Heart left ventricle (tissue), 16 donors: ENCODE measurements at regions not wholly inside any gene's neighbourhood (a gene's known extent, or its start where the extent isn't known, plus 50 kb on each side); places are given as distances from the start of the nearest gene placed in this dataset.

Experiments used
- ATAC-seq, 4 donors: fragments of 200-7000 bp; cut with Tn5 transposase; one replicate each; pipeline ENCODE4 v1.9.1; 2020 to 2022; ENCODE audit warnings: moderate library complexity in 4 of 4, mild to moderate bottlenecking in 3 of 4, moderate number of reproducible peaks in 1 of 4
- DNase-seq, 5 donors: peaks; one replicate each; pipeline ENCODE4 v3.0.0-alpha.2; 2020
- H3K27ac ChIP-seq, 12 donors: fragments of 200-600 bp; sonication (generic) in 4 of 12; one replicate each; pipeline versions ENCODE4 v1.5.0 to v1.8.0; 2016 to 2022; ENCODE audit warnings: mild to moderate bottlenecking in 2 of 12
- H3K27me3 ChIP-seq, 9 donors: fragments of 200-600 bp; sonication (generic) in 2 of 9; one replicate each; pipeline versions ENCODE4 v1.5.1 to v1.8.0; 2016 to 2022; ENCODE audit warnings: mild to moderate bottlenecking in 3 of 9
- H3K36me3 ChIP-seq, 9 donors: fragments of 200-600 bp; sonication (generic) in 2 of 9; one replicate each; pipeline versions ENCODE4 v1.5.0 to v1.8.0; 2018 to 2022; ENCODE audit warnings: mild to moderate bottlenecking in 2 of 9
- H3K4me1 ChIP-seq, 12 donors: fragments of 200-600 bp; sonication (generic) in 4 of 12; one replicate each; pipeline versions ENCODE4 v1.5.0 to v1.8.0; 2016 to 2022; ENCODE audit warnings: mild to moderate bottlenecking in 3 of 12
- H3K4me3 ChIP-seq, 12 donors: fragments of 200-600 bp; sonication (generic) in 4 of 12; one replicate each; pipeline versions ENCODE4 v1.5.0 to v1.8.0; 2017 to 2022; ENCODE audit warnings: mild to moderate bottlenecking in 9 of 12, moderate library complexity in 4 of 12
- H3K9me3 ChIP-seq, 12 donors: fragments of 200-600 bp; sonication (generic) in 4 of 12; one replicate each; pipeline versions ENCODE4 v1.5.0 to v1.8.0; 2016 to 2022; ENCODE audit warnings: mild to moderate bottlenecking in 1 of 12
- POLR2A ChIP-seq, 2 donors: fragments of 450-650 bp; IDR thresholded peaks; one replicate each; pipeline ENCODE4 v1.6.1; 2017; ENCODE audit warnings: antibody characterized with exemption in 2 of 2, mild to moderate bottlenecking in 2 of 2, moderate library complexity in 2 of 2
- WGBS, 4 donors: extraction: QIAGEN DNeasy Blood & Tissue Kit in 2 of 4; methylation state at CpG; one replicate each; pipeline versions ENCODE4 v1.1.5 to v1.1.7; 2013 to 2018; 5-methylcytosine and 5-hydroxymethylcytosine counted together
- intact Hi-C, 10 donors: fragments of 100-400 bp; cut with DNase I; formaldehyde crosslinking; loops; one replicate each; pipeline versions ENCODE4 v1.11.1 to v1.14.2; 2022
- TF ChIP-seq, protein P1 (sequence below), 12 donors: fragments of 200-600 bp; sonication (generic) in 4 of 12; IDR thresholded peaks; one replicate each; pipeline versions ENCODE4 v1.5.0 to v1.8.0; 2018 to 2022; ENCODE audit warnings: antibody characterized with exemption in 12 of 12, mild to moderate bottlenecking in 5 of 12
- donor health status: ischemic (EF 13 %, LVEDD 7.1; RV severe dilation, severe dysfunction).
- donor health status: healthy with polysubstance abuse.
- donor health status: DM: no; HTN: yes; CAD: no.
- donor health status: DM: no; HTN: no; CAD: no.
- donor health status: ischemic (EF 25% LVEDD 6.9; RV normal size, moderate dysfunction).
- donor health status: ischemic (EF 25% LVEDD 5.7; RV mildly dilated, moderate dysfunction).
- donor health status: healthy.
- donor health status: DM: yes; HTN: yes; CAD: no.
- donor health status: ischemic (EF 35%, LVEDD 5.7; RV mildly dilated, moderate dysfunction).
- donor health status: nonischemic (EF 11% LVEDD 7.7; RV severe dilation, severe dysfunction).
- donor health status: DM: yes; HTN: yes; CAD: no.
- donor health status: PGD.
- donor health status: ischemic (EF 29% LVEDD 5.4; RV normal size, mild dysfunction).
- donor health status: nonischemic (EF 23%, LVEDD 6.1; RV moderate dilation, normal function).

GRCh38 chr10:106450966-106451365 is 713.5 kb downstream of the SORCS1 start:
- Histone ChIP-seq H3K4me1 (no peaks in the 10 kb centered on the region), H3K9me3 (no peaks in the 10 kb centered on the region), H3K27ac (no peak overlapping the region), H3K4me3 (no peak overlapping the region), H3K27me3 (no peaks in the 10 kb centered on the region), H3K36me3 (no peaks in the 10 kb centered on the region)
- no peak for TF ChIP-seq POLR2A (IDR thresholded peaks at IDR 0.05)
- TF ChIP-seq, protein P1, sequence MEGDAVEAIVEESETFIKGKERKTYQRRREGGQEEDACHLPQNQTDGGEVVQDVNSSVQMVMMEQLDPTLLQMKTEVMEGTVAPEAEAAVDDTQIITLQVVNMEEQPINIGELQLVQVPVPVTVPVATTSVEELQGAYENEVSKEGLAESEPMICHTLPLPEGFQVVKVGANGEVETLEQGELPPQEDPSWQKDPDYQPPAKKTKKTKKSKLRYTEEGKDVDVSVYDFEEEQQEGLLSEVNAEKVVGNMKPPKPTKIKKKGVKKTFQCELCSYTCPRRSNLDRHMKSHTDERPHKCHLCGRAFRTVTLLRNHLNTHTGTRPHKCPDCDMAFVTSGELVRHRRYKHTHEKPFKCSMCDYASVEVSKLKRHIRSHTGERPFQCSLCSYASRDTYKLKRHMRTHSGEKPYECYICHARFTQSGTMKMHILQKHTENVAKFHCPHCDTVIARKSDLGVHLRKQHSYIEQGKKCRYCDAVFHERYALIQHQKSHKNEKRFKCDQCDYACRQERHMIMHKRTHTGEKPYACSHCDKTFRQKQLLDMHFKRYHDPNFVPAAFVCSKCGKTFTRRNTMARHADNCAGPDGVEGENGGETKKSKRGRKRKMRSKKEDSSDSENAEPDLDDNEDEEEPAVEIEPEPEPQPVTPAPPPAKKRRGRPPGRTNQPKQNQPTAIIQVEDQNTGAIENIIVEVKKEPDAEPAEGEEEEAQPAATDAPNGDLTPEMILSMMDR (IDR thresholded peaks at IDR 0.05): no peak
- DNase-seq: no peak
- WGBS, 4 donors: 58 to 75% (median 72%) methylated on average over 1 of the region's 1 CpG
- intact Hi-C loops: no loop called here
- no peak for ATAC-seq

- no peak for ATAC-seq
- no peaks in the 10 kb centered on the region for H3K4me1 ChIP-seq
Observed at GRCh38 chr10:106446920-106447319, 717.6 kb downstream of the SORCS1 start.

GRCh38 chr10:106442223-106442622 is 722.3 kb downstream of the SORCS1 start:
- Histone ChIP-seq H3K36me3 (no peaks in the 10 kb centered on the region), H3K4me1 (no peaks in the 10 kb centered on the region), H3K9me3 (no peaks in the 10 kb centered on the region), H3K27ac (no peak overlapping the region), H3K4me3 (no peak overlapping the region), H3K27me3 (no peaks in the 10 kb centered on the region)
- DNase-seq (no peak), ATAC-seq (no peak)
- TF ChIP-seq, protein P1 (IDR thresholded peaks at IDR 0.05): no peak
- TF ChIP-seq POLR2A (IDR thresholded peaks at IDR 0.05): no peak
- intact Hi-C loops: no loop called here
- WGBS, 4 donors: 70 to 82% (median 78%) methylated on average over 2 of the region's 2 CpGs

More at GRCh38 chr10:106446920-106447319, 717.6 kb downstream of the SORCS1 start:
- no peaks in the 10 kb centered on the region for H3K9me3 ChIP-seq
- no peaks in the 10 kb centered on the region for H3K27me3 ChIP-seq
- TF ChIP-seq POLR2A (IDR thresholded peaks at IDR 0.05): no peak
- TF ChIP-seq, protein P1 (IDR thresholded peaks at IDR 0.05): no peak
- no peak overlapping the region for H3K27ac ChIP-seq
- no peak for DNase-seq
- H3K36me3 ChIP-seq: no peaks in the 10 kb centered on the region
- no peak overlapping the region for H3K4me3 ChIP-seq
- intact Hi-C loops: no loop called here

- no peak for DNase-seq
- no peaks in the 10 kb centered on the region for H3K9me3 ChIP-seq
- intact Hi-C loops: no loop called here
- H3K27me3 ChIP-seq: no peaks in the 10 kb centered on the region
- H3K4me1 ChIP-seq: no peaks in the 10 kb centered on the region
- no peak for ATAC-seq
- no peak for TF ChIP-seq POLR2A (IDR thresholded peaks at IDR 0.05)
- TF ChIP-seq, protein P1 (IDR thresholded peaks at IDR 0.05): no peak
- H3K36me3 ChIP-seq: no peaks in the 10 kb centered on the region
- 73 to 82% (median 78%) methylated on average over 4 of the region's 4 CpGs for WGBS, 4 donors
- H3K27ac ChIP-seq: no peak overlapping the region
- no peak overlapping the region for H3K4me3 ChIP-seq
Observed at GRCh38 chr10:106440767-106441166, 723.7 kb downstream of the SORCS1 start.
